OCI-LY7 (cell line): ENCODE measurements at regions not wholly inside any gene's neighbourhood (a gene's known extent, or its start where the extent isn't known, plus 50 kb on each side); places are given as distances from the start of the nearest gene placed in this dataset.

Experiments used
- BruUV-seq: library from RNA; stranded (reverse); fragments of 400-500 nt; replicated peaks from 2 replicates; lab custom pipeline; 2021; lab: Mats Ljungman, UMichigan
- CTCF ChIA-PET: fragments of 300-600 bp; sonication (Branson Sonifier 250); formaldehyde crosslinking; loops from one replicate; lab custom pipeline; 2022; ENCODE audit warnings: antibody characterized with exemption; ENCODE audit not compliant: unreplicated experiment; lab: Charles Lee
- POLR2A ChIA-PET: fragments of 300-600 bp; sonication (Branson Sonifier 250); formaldehyde crosslinking; loops from one replicate; lab custom pipeline; 2022; ENCODE audit warnings: antibody characterized with exemption; lab: Charles Lee
- DNase-seq: peaks from one replicate; pipeline ENCODE4 v3.0.0-alpha.2; 2015; ENCODE audit warnings: low spot score
- H2AFZ ChIP-seq: fragments of 200-600 bp; sonication (generic), shearing (Covaris generic); 2 replicates; pipeline ENCODE4 v1.6.1; 2014; ENCODE audit warnings: mild to moderate bottlenecking, antibody characterized with exemption, low read length, moderate library complexity
- H3K27ac ChIP-seq: fragments of 200-600 bp; sonication (generic); 2 replicates; pipeline ENCODE4 v1.5.1; 2014; ENCODE audit warnings: mixed run types, low read depth, mild to moderate bottlenecking, moderate library complexity, low read length, inconsistent platforms; ENCODE audit not compliant: poor library complexity, severe bottlenecking
- H3K36me3 ChIP-seq: fragments of 200-600 bp; sonication (generic); 2 replicates; pipeline ENCODE4 v1.6.1; 2014; ENCODE audit warnings: mild to moderate bottlenecking, antibody characterized with exemption, low read length, moderate library complexity, mixed read lengths; ENCODE audit not compliant: insufficient read depth
- H3K4me1 ChIP-seq: fragments of 200-600 bp; sonication (generic); 2 replicates; pipeline ENCODE4 v1.5.1; 2014; ENCODE audit warnings: mild to moderate bottlenecking, low read length; ENCODE audit not compliant: insufficient read depth, poor library complexity, severe bottlenecking
- H3K4me2 ChIP-seq: fragments of 200-600 bp; sonication (generic); 2 replicates; pipeline ENCODE4 v1.6.1; 2014; ENCODE audit warnings: mild to moderate bottlenecking, low read length
- H3K4me3 ChIP-seq: fragments of 200-600 bp; sonication (generic); 2 replicates; pipeline ENCODE4 v1.5.1; 2014; ENCODE audit warnings: mild to moderate bottlenecking, low read depth, low read length; ENCODE audit not compliant: poor library complexity, severe bottlenecking
- H3K79me2 ChIP-seq: fragments of 200-600 bp; sonication (generic); 2 replicates; pipeline ENCODE4 v1.6.1; 2016; ENCODE audit warnings: low read depth, mild to moderate bottlenecking, low read length, moderate library complexity, mixed read lengths; ENCODE audit not compliant: insufficient read depth
- H3K9me2 ChIP-seq: fragments of 200-600 bp; sonication (generic); 2 replicates; pipeline ENCODE4 v1.6.1; 2016; ENCODE audit warnings: mild to moderate bottlenecking, low read length, mixed read lengths; ENCODE audit not compliant: insufficient read depth
- H3K9me3 ChIP-seq: fragments of 200-600 bp; sonication (generic); 2 replicates; pipeline ENCODE4 v1.6.1; 2014; ENCODE audit warnings: mild to moderate bottlenecking, mixed run types, low read length, mixed read lengths
- H4K20me1 ChIP-seq: fragments of 200-600 bp; sonication (generic); 2 replicates; pipeline ENCODE4 v1.6.1; 2014; ENCODE audit warnings: mild to moderate bottlenecking, antibody characterized with exemption, low read length, moderate library complexity, mixed read lengths; ENCODE audit not compliant: insufficient read depth
- CTCF ChIP-seq: fragments of 200-600 bp; sonication (generic); conservative IDR thresholded peaks from 2 replicates; pipeline ENCODE4 v1.5.1; 2014; ENCODE audit warnings: mild to moderate bottlenecking, antibody characterized with exemption, low read length, moderate library complexity, mixed read lengths
- EZH2phosphoT487 ChIP-seq: fragments of 200-600 bp; sonication (generic); IDR thresholded peaks from 2 replicates; pipeline ENCODE4 v1.6.1; 2018; ENCODE audit warnings: low read depth, borderline replicate concordance, mild to moderate bottlenecking, mixed run types, antibody characterized with exemption, low read length, moderate library complexity, mixed read lengths
- intact Hi-C: fragments of 100-400 bp; cut with micrococcal nuclease; formaldehyde crosslinking; loops from one replicate; pipeline ENCODE4 v1.10.0; 2022; ENCODE audit not compliant: unreplicated experiment

- intact Hi-C loops: no loop called here
- Histone ChIP-seq H3K9me2 (no peaks in the 10 kb centered on the region), H4K20me1 (no peaks in the 10 kb centered on the region), H2AFZ (no peak overlapping the region), H3K4me1 (no peaks in the 10 kb centered on the region), H3K9me3 (no peaks in the 10 kb centered on the region), H3K79me2 (no peaks in the 10 kb centered on the region), H3K4me3 (no peak overlapping the region), H3K4me2 (no peak overlapping the region), H3K27ac (no peak overlapping the region), H3K36me3 (no peaks in the 10 kb centered on the region)
- BruUV-seq: no TSS peak
- no peak for TF ChIP-seq EZH2phosphoT487
- no peak for TF ChIP-seq CTCF
- CTCF ChIA-PET: no interaction called here
- POLR2A ChIA-PET: no interaction called here
- DNase-seq: no peak
Observed at GRCh38 chr10:4556527-4556926, 269.5 kb upstream of the AKR1E2 start.

- Histone ChIP-seq H3K79me2 (no peaks in the 10 kb centered on the region), H3K27ac (no peak overlapping the region), H4K20me1 (no peaks in the 10 kb centered on the region), H3K4me1 (no peaks in the 10 kb centered on the region), H3K36me3 (no peaks in the 10 kb centered on the region), H2AFZ (no peak overlapping the region), H3K4me2 (no peak overlapping the region), H3K9me2 (no peaks in the 10 kb centered on the region), H3K4me3 (no peak overlapping the region), H3K9me3 (no peaks in the 10 kb centered on the region)
- TF ChIP-seq EZH2phosphoT487 (no peak), CTCF (no peak)
- intact Hi-C loops: no loop called here
- no TSS peak for BruUV-seq
- CTCF ChIA-PET: no interaction called here
- POLR2A ChIA-PET: no interaction called here
- DNase-seq: no peak
Observed at GRCh38 chr10:4555920-4556319, 270.1 kb upstream of the AKR1E2 start.

- Histone ChIP-seq H3K4me2 (no peak overlapping the region), H3K9me3 (no peaks in the 10 kb centered on the region), H3K4me1 (no peaks in the 10 kb centered on the region), H3K79me2 (no peaks in the 10 kb centered on the region), H3K27ac (no peak overlapping the region), H4K20me1 (no peaks in the 10 kb centered on the region), H2AFZ (no peak overlapping the region), H3K36me3 (no peaks in the 10 kb centered on the region), H3K4me3 (no peak overlapping the region), H3K9me2 (no peaks in the 10 kb centered on the region)
- DNase-seq: no peak
- TF ChIP-seq EZH2phosphoT487: no peak
- TF ChIP-seq CTCF: no peak
- intact Hi-C loops: no loop called here
- BruUV-seq: no TSS peak
- ChIA-PET POLR2A (interaction anchor here (0.5 kb wide), 2 partner anchors 159 to 1104 kb away, joined by 3 read pairs; no protein-coding TSS in a partner anchor), CTCF (no interaction called here)
Observed at GRCh38 chr10:4549139-4549653, 276.8 kb upstream of the AKR1E2 start.
